WTC11 (cell line): ENCODE measurements at regions not wholly inside any gene's neighbourhood (a gene's known extent, or its start where the extent isn't known, plus 50 kb on each side); places are given as distances from the start of the nearest gene placed in this dataset.
"Not testable (repeated sequence)": the region's sequence is repeated elsewhere in the genome, so short reads cannot be mapped to it uniquely, and the experiment has no call there.

Source experiments
- ATAC-seq: fragments of 200-7000 bp; cut with Tn5 transposase; 2 replicates; pipeline ENCODE4 v1.10.0; 2021; ENCODE audit warnings: mild to moderate bottlenecking, moderate library complexity
- CTCF ChIA-PET: fragments of 300-600 bp; sonication (Branson Sonifier 250); formaldehyde crosslinking; loops from one replicate; lab custom pipeline; 2021; ENCODE audit warnings: antibody characterized with exemption; lab: Charles Lee
- POLR2A ChIA-PET: fragments of 350-600 bp; sonication (Branson Sonifier 250); formaldehyde crosslinking; loops from one replicate; lab custom pipeline; 2021; ENCODE audit warnings: antibody characterized with exemption; lab: Charles Lee
- DNase-seq: peaks from one replicate; pipeline ENCODE4 v3.0.0; 2021; ENCODE audit warnings: low spot score
- H3K27ac Mint-ChIP-seq: 2 replicates; pipeline ENCODE4 v1.8.0; 2021; ENCODE audit warnings: mixed read lengths
- H3K27me3 Mint-ChIP-seq: 2 replicates; pipeline ENCODE4 v1.8.0; 2021; ENCODE audit warnings: low read depth, mild to moderate bottlenecking, moderate library complexity, mixed read lengths
- H3K36me3 Mint-ChIP-seq: 2 replicates; pipeline ENCODE4 v1.8.0; 2021; ENCODE audit warnings: mixed read lengths
- H3K4me1 Mint-ChIP-seq: 2 replicates; pipeline ENCODE4 v1.8.0; 2022; ENCODE audit warnings: mixed read lengths
- H3K4me3 Mint-ChIP-seq: 2 replicates; pipeline ENCODE4 v1.8.0; 2021; ENCODE audit warnings: mild to moderate bottlenecking, moderate library complexity, mixed read lengths
- H3K9me3 Mint-ChIP-seq: 2 replicates; pipeline ENCODE4 v1.8.0; 2021; ENCODE audit warnings: mixed read lengths
- ATF1 ChIP-seq: sonication (generic); formaldehyde crosslinking; IDR thresholded peaks from 2 replicates; pipeline ENCODE4 v1.8.1; 2023; ENCODE audit warnings: mild to moderate bottlenecking, moderate library complexity, missing genetic modification reagents
- CBFB ChIP-seq: sonication (generic); formaldehyde crosslinking; IDR thresholded peaks from 2 replicates; pipeline ENCODE4 v1.8.1; 2022; ENCODE audit warnings: mild to moderate bottlenecking, low read depth, missing genetic modification reagents
- FOXJ3 ChIP-seq: sonication (generic); formaldehyde crosslinking; IDR thresholded peaks from 2 replicates; pipeline ENCODE4 v1.9.0; 2021; ENCODE audit warnings: missing genetic modification reagents, mild to moderate bottlenecking, borderline replicate concordance
- JUN ChIP-seq: sonication (generic); formaldehyde crosslinking; IDR thresholded peaks from 2 replicates; pipeline ENCODE4 v1.8.0; 2023; ENCODE audit warnings: mild to moderate bottlenecking, missing genetic modification reagents
- KAT7 ChIP-seq: sonication (generic); formaldehyde crosslinking; IDR thresholded peaks from 2 replicates; pipeline ENCODE4 v1.8.1; 2023; ENCODE audit warnings: missing genetic modification reagents, mild to moderate bottlenecking, borderline replicate concordance
- NR2C2 ChIP-seq: sonication (generic); formaldehyde crosslinking; IDR thresholded peaks from 2 replicates; pipeline ENCODE4 v1.8.0; 2022; ENCODE audit warnings: mild to moderate bottlenecking, missing genetic modification reagents
- NR3C1 ChIP-seq: sonication (generic); formaldehyde crosslinking; conservative IDR thresholded peaks from 2 replicates; pipeline ENCODE4 v1.8.1; 2023; ENCODE audit warnings: low read depth, mild to moderate bottlenecking, missing genetic modification reagents
- OVOL2 ChIP-seq: fragments of 250-450 bp; sonication (Bioruptor Pico); IDR thresholded peaks from 2 replicates; pipeline ENCODE4 v1.9.0; 2021; ENCODE audit warnings: mild to moderate bottlenecking, borderline replicate concordance
- PRRX2 ChIP-seq: fragments of 250-450 bp; sonication (Bioruptor Pico); IDR thresholded peaks from 2 replicates; pipeline ENCODE4 v1.8.0; 2021; ENCODE audit warnings: mild to moderate bottlenecking
- TCF7 ChIP-seq: sonication (generic); formaldehyde crosslinking; IDR thresholded peaks from 2 replicates; pipeline ENCODE4 v1.8.0; 2022; ENCODE audit warnings: mild to moderate bottlenecking, low read depth, missing genetic modification reagents, moderate library complexity
- TEAD1 ChIP-seq: sonication (generic); formaldehyde crosslinking; IDR thresholded peaks from 2 replicates; pipeline ENCODE4 v1.8.0; 2022; ENCODE audit warnings: mild to moderate bottlenecking, missing genetic modification reagents
- TP53 ChIP-seq: sonication (generic); formaldehyde crosslinking; IDR thresholded peaks from 2 replicates; pipeline ENCODE4 v1.8.1; 2023; ENCODE audit warnings: mild to moderate bottlenecking, missing genetic modification reagents
- ZNF138 ChIP-seq: sonication (generic); formaldehyde crosslinking; conservative IDR thresholded peaks from 2 replicates; pipeline ENCODE4 v1.8.1; 2022; ENCODE audit warnings: mild to moderate bottlenecking, moderate library complexity, missing genetic modification reagents
- ZNF232 ChIP-seq: sonication (generic); formaldehyde crosslinking; IDR thresholded peaks from 2 replicates; pipeline ENCODE4 v1.8.0; 2022; ENCODE audit warnings: mild to moderate bottlenecking, missing genetic modification reagents
- TF ChIP-seq, protein P1 (sequence below): fragments of 250-450 bp; sonication (Bioruptor Pico); conservative IDR thresholded peaks from 2 replicates; pipeline ENCODE4 v1.9.0; 2021; ENCODE audit warnings: mild to moderate bottlenecking
- TF ChIP-seq, protein P2 (sequence below): sonication (generic); formaldehyde crosslinking; IDR thresholded peaks from 2 replicates; pipeline ENCODE4 v1.8.0; 2023; ENCODE audit warnings: missing genetic modification reagents, mild to moderate bottlenecking, borderline replicate concordance
- TF ChIP-seq, protein P3 (sequence below): fragments of 250-450 bp; sonication (Bioruptor Pico); IDR thresholded peaks from 2 replicates; pipeline ENCODE4 v1.9.0; 2021; ENCODE audit warnings: mild to moderate bottlenecking
- TF ChIP-seq, protein P4 (sequence below): sonication (generic); formaldehyde crosslinking; IDR thresholded peaks from 2 replicates; pipeline ENCODE4 v1.8.1; 2023; ENCODE audit warnings: mild to moderate bottlenecking, missing genetic modification reagents, moderate library complexity
- TF ChIP-seq, protein P5 (sequence below): sonication (generic); formaldehyde crosslinking; IDR thresholded peaks from 2 replicates; pipeline ENCODE4 v1.8.1; 2023; ENCODE audit warnings: mild to moderate bottlenecking, moderate library complexity, missing genetic modification reagents
- TF ChIP-seq, protein P6 (sequence below): sonication (generic); formaldehyde crosslinking; conservative IDR thresholded peaks from 2 replicates; pipeline ENCODE4 v1.8.1; 2023; ENCODE audit warnings: mild to moderate bottlenecking, low read depth, missing genetic modification reagents, moderate library complexity

DNA sequence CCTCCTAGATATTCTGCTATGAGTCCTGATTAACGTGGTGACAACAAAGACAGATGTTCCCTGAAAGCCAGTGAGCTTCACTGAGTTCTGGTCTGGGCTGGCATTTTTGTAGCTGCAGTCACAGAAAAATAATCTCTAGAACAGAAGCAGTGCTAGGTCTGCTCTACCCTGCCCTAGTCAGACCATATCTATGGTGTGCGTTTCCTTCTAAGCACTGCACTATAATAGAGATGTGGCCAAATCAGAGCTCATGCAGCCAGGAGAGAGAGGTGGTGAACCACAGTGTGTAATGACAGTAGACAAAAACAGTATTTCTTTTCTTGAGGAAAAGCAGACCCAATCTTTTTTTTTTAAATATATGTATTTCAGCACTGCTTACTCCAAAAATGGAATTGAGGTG lies 76.3 kb downstream of the CMAS start (continued):
- TF ChIP-seq, protein P1, sequence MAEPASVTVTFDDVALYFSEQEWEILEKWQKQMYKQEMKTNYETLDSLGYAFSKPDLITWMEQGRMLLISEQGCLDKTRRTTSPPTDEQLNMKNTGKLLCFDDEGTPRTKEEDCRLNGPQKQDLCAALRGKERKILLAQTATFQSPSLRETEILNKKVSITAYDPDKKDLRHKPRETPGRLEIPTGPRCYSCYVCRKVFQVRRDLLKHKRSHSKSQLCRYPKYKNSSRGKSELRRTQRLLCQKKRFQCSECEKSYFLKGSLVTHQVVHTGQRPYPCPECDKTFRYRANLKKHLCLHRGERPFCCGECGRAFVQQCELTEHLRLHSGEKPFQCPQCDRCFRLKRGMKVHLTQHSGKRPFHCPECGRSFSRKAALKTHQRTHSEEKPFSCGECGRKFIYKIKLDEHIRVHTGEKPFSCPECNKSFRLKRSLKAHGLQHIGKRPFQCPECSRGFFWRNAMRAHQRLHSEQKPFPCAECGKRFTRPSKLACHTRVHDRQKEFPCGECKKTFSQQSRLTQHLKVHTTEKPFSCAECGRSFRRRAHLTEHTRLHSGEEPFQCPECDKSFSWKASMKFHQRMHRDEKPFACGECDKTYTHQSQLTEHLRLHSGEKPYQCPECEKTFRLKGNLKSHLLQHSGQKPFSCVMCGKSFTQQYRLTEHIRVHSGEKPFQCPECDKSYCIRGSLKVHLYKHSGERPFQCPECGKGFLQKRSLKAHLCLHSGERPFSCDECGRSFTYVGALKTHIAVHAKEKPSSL (CRISPR knock-in tag) = no peak
- TF ChIP-seq KAT7 (CRISPR knock-in tag) (no peak), TEAD1 (CRISPR knock-in tag) (no peak), ZNF138 (CRISPR knock-in tag) (no peak), NR2C2 (CRISPR knock-in tag) (no peak), TP53 (CRISPR knock-in tag) (no peak), PRRX2 (no peak), TCF7 (CRISPR knock-in tag) (no peak), CBFB (CRISPR knock-in tag) (no peak)

DNA sequence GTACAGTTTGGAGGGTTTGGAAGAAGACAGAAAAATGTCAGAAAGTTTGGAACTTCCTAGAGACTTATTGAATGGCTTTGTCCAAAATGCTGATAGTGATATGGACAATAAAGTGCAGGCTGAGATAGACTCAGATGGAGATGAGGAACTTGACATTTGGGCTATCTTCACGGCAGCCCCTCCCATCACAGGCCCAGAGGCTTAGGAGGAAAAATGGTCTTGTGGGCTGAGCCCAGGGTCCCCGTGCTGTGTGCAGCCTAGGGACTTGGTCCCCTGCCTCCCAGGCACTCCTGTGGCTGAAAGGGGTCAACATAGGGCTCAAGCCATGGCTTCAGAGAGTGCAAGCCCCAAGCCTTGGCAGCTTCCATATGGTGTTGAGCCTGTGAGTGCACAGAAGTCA lies 79.0 kb downstream of the CMAS start:
- no peak for ATAC-seq
- Mint-ChIP-seq H3K9me3 (peaks cover 35% of the 10 kb centered on the region), H3K36me3 (peaks cover 29% of the 10 kb centered on the region), H3K4me3 (no peak overlapping the region), H3K27me3 (no peaks in the 10 kb centered on the region), H3K4me1 (no peaks in the 10 kb centered on the region), H3K27ac (no peak overlapping the region)
- POLR2A ChIA-PET = no interaction called here
- CTCF ChIA-PET = no interaction called here
- no peak for TF ChIP-seq TEAD1 (CRISPR knock-in tag)
- TF ChIP-seq, protein P2, sequence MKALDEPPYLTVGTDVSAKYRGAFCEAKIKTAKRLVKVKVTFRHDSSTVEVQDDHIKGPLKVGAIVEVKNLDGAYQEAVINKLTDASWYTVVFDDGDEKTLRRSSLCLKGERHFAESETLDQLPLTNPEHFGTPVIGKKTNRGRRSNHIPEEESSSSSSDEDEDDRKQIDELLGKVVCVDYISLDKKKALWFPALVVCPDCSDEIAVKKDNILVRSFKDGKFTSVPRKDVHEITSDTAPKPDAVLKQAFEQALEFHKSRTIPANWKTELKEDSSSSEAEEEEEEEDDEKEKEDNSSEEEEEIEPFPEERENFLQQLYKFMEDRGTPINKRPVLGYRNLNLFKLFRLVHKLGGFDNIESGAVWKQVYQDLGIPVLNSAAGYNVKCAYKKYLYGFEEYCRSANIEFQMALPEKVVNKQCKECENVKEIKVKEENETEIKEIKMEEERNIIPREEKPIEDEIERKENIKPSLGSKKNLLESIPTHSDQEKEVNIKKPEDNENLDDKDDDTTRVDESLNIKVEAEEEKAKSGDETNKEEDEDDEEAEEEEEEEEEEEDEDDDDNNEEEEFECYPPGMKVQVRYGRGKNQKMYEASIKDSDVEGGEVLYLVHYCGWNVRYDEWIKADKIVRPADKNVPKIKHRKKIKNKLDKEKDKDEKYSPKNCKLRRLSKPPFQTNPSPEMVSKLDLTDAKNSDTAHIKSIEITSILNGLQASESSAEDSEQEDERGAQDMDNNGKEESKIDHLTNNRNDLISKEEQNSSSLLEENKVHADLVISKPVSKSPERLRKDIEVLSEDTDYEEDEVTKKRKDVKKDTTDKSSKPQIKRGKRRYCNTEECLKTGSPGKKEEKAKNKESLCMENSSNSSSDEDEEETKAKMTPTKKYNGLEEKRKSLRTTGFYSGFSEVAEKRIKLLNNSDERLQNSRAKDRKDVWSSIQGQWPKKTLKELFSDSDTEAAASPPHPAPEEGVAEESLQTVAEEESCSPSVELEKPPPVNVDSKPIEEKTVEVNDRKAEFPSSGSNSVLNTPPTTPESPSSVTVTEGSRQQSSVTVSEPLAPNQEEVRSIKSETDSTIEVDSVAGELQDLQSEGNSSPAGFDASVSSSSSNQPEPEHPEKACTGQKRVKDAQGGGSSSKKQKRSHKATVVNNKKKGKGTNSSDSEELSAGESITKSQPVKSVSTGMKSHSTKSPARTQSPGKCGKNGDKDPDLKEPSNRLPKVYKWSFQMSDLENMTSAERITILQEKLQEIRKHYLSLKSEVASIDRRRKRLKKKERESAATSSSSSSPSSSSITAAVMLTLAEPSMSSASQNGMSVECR (CRISPR knock-in tag) = no peak
- DNase-seq = no peak

DNA sequence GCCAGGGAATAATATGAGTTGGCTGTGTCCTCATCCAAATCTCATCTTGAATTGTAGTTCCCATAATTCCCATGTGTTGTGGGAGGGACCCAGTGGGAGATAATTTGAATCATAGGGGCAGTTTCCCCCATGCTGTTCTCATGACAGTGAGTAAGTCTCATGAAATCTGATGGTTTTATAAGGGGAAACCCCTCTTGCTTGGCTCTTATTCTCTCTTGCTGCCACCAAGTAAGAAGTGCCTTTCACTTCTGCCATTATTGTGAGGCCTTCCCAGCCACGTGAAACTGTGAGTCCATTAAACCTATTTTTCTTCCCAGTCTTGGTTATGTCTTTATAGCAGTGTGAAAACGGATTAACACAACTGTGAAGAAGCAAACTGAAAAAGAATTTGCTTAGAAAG lies 80.1 kb downstream of the CMAS start:
- H3K27me3 Mint-ChIP-seq, H3K27ac Mint-ChIP-seq, ATAC-seq, H3K4me1 Mint-ChIP-seq, H3K4me3 Mint-ChIP-seq, CTCF ChIA-PET, DNase-seq, POLR2A ChIA-PET: not testable (repeated sequence)
- Mint-ChIP-seq H3K36me3 (peaks cover 29% of the 10 kb centered on the region), H3K9me3 (peaks cover 35% of the 10 kb centered on the region)

DNA sequence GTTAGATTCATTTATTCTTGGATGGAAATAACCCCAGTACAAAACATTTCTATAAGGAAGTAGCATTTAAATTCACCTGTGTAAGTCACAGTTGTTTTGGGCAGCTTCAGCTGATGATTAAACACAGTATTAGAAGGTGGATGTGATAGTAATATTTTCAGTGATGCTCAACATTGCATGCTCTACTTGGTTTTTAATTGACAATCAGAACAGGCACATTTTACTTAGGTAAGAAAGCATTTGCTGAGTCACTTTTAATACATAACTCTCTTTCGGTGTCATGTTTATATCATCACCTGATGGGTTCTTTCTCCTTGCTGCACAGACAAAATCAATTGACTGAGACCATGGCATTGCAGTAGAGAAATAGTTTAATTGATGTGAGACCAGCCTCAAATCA lies 80.7 kb downstream of the CMAS start:
- Mint-ChIP-seq H3K9me3 (peaks cover 35% of the 10 kb centered on the region), H3K27me3 (no peaks in the 10 kb centered on the region), H3K27ac (no peak overlapping the region), H3K4me1 (no peaks in the 10 kb centered on the region), H3K36me3 (peaks cover 29% of the 10 kb centered on the region), H3K4me3 (no peak overlapping the region)
- CTCF ChIA-PET = no interaction called here
- POLR2A ChIA-PET = no interaction called here
- DNase-seq (no peak), ATAC-seq (no peak)
- TF ChIP-seq OVOL2 (CRISPR knock-in tag) = no peak
- TF ChIP-seq ATF1 (CRISPR knock-in tag) = no peak
- TF ChIP-seq FOXJ3 = no peak
- TF ChIP-seq JUN (CRISPR knock-in tag) = no peak
- TF ChIP-seq, protein P3, sequence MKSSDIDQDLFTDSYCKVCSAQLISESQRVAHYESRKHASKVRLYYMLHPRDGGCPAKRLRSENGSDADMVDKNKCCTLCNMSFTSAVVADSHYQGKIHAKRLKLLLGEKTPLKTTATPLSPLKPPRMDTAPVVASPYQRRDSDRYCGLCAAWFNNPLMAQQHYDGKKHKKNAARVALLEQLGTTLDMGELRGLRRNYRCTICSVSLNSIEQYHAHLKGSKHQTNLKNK (CRISPR knock-in tag) = no peak
- TF ChIP-seq ZNF232 (CRISPR knock-in tag) = no peak
- no peak for TF ChIP-seq TCF7 (CRISPR knock-in tag)
- TF ChIP-seq, protein P4, sequence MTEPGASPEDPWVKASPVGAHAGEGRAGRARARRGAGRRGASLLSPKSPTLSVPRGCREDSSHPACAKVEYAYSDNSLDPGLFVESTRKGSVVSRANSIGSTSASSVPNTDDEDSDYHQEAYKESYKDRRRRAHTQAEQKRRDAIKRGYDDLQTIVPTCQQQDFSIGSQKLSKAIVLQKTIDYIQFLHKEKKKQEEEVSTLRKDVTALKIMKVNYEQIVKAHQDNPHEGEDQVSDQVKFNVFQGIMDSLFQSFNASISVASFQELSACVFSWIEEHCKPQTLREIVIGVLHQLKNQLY (CRISPR knock-in tag) = no peak
- no peak for TF ChIP-seq NR3C1 (CRISPR knock-in tag)
- TF ChIP-seq, protein P5, sequence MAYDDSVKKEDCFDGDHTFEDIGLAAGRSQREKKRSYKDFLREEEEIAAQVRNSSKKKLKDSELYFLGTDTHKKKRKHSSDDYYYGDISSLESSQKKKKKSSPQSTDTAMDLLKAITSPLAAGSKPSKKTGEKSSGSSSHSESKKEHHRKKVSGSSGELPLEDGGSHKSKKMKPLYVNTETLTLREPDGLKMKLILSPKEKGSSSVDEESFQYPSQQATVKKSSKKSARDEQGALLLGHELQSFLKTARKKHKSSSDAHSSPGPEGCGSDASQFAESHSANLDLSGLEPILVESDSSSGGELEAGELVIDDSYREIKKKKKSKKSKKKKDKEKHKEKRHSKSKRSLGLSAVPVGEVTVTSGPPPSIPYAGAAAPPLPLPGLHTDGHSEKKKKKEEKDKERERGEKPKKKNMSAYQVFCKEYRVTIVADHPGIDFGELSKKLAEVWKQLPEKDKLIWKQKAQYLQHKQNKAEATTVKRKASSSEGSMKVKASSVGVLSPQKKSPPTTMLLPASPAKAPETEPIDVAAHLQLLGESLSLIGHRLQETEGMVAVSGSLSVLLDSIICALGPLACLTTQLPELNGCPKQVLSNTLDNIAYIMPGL (CRISPR knock-in tag) = no peak
- TF ChIP-seq, protein P6, sequence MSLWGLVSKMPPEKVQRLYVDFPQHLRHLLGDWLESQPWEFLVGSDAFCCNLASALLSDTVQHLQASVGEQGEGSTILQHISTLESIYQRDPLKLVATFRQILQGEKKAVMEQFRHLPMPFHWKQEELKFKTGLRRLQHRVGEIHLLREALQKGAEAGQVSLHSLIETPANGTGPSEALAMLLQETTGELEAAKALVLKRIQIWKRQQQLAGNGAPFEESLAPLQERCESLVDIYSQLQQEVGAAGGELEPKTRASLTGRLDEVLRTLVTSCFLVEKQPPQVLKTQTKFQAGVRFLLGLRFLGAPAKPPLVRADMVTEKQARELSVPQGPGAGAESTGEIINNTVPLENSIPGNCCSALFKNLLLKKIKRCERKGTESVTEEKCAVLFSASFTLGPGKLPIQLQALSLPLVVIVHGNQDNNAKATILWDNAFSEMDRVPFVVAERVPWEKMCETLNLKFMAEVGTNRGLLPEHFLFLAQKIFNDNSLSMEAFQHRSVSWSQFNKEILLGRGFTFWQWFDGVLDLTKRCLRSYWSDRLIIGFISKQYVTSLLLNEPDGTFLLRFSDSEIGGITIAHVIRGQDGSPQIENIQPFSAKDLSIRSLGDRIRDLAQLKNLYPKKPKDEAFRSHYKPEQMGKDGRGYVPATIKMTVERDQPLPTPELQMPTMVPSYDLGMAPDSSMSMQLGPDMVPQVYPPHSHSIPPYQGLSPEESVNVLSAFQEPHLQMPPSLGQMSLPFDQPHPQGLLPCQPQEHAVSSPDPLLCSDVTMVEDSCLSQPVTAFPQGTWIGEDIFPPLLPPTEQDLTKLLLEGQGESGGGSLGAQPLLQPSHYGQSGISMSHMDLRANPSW (CRISPR knock-in tag) = no peak
